ENCODE measurements at regions not wholly inside any gene's neighbourhood (a gene's known extent, or its start where the extent isn't known, plus 50 kb on each side); places are given as distances from the start of the nearest gene placed in this dataset.

DNA sequence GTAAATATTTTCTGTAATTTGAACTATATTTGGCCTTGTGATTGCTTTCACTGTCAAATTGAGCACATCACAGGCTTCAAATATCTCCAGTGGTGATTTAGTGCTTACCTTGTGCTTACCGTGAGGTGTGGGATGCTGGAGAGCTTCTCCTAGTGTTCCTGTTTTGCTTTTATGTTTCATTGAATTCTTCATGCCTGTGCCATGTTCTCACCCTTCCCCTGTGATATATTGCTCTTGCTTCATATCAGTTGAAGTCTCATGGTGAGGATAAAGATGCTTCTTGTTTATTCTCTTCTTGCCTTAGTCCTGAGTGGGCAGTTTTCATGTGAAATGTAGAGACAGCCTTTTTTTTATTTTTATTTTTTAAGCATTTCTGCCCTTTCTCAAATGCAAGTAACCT is 198.0 kb upstream of the PDGFD start:
- no peaks in the 10 kb centered on the region for H3K27me3 ChIP-seq (ENCODE audit: control insufficient read depth in 2 of 2, insufficient read depth in 2 of 2, low read length in 2 of 2)
- ChIA-PET CTCF (ENCODE audit: low intra/inter-chr PET ratio) (no interaction called here), POLR2A (no interaction called here)
- no TSS peak for BruUV-seq (replicated peaks)
- intact Hi-C loops (cut with micrococcal nuclease) (no loop called here), in situ Hi-C loops (cut with MboI) (no loop called here)
- H3K9ac ChIP-seq (ENCODE audit: insufficient read depth in 1 of 2, low read depth in 2 of 2, low read length in 2 of 2) = no peak overlapping the region
- no peaks in the 10 kb centered on the region for H3K36me3 ChIP-seq (ENCODE audit: control insufficient read depth, insufficient read depth, low read length)
- H3K4me3 ChIP-seq = no peak overlapping the region
- H3K9me1 ChIP-seq (ENCODE audit: control insufficient read depth, insufficient read depth, low read length) = no peaks in the 10 kb centered on the region
- no peaks in the 10 kb centered on the region for H3K79me2 ChIP-seq (ENCODE audit: control insufficient read depth, insufficient read depth, low read length)
- TF ChIP-seq PHTF2 (CRISPR knock-in tag; IDR thresholded peaks at IDR 0.05) = no peak
- TF ChIP-seq MAFG (tag; conservative IDR thresholded peaks at IDR 0.05) = no peak
- TF ChIP-seq CBX5 (IDR thresholded peaks at IDR 0.05; ENCODE audit: borderline replicate concordance, low read depth) = no peak
- no peak for TF ChIP-seq SIX5 (IDR thresholded peaks at IDR 0.05; ENCODE audit: borderline replicate concordance in 1 of 2, insufficient read depth in 1 of 2, low read depth in 1 of 2, low read length in 2 of 2)
- no peak for TF ChIP-seq GATA2 (CRISPR knock-in tag; IDR thresholded peaks at IDR 0.05)
- TF ChIP-seq, protein P1, sequence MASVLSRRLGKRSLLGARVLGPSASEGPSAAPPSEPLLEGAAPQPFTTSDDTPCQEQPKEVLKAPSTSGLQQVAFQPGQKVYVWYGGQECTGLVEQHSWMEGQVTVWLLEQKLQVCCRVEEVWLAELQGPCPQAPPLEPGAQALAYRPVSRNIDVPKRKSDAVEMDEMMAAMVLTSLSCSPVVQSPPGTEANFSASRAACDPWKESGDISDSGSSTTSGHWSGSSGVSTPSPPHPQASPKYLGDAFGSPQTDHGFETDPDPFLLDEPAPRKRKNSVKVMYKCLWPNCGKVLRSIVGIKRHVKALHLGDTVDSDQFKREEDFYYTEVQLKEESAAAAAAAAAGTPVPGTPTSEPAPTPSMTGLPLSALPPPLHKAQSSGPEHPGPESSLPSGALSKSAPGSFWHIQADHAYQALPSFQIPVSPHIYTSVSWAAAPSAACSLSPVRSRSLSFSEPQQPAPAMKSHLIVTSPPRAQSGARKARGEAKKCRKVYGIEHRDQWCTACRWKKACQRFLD (CRISPR knock-in tag; IDR thresholded peaks at IDR 0.05) = no peak
- TF ChIP-seq, protein P2, sequence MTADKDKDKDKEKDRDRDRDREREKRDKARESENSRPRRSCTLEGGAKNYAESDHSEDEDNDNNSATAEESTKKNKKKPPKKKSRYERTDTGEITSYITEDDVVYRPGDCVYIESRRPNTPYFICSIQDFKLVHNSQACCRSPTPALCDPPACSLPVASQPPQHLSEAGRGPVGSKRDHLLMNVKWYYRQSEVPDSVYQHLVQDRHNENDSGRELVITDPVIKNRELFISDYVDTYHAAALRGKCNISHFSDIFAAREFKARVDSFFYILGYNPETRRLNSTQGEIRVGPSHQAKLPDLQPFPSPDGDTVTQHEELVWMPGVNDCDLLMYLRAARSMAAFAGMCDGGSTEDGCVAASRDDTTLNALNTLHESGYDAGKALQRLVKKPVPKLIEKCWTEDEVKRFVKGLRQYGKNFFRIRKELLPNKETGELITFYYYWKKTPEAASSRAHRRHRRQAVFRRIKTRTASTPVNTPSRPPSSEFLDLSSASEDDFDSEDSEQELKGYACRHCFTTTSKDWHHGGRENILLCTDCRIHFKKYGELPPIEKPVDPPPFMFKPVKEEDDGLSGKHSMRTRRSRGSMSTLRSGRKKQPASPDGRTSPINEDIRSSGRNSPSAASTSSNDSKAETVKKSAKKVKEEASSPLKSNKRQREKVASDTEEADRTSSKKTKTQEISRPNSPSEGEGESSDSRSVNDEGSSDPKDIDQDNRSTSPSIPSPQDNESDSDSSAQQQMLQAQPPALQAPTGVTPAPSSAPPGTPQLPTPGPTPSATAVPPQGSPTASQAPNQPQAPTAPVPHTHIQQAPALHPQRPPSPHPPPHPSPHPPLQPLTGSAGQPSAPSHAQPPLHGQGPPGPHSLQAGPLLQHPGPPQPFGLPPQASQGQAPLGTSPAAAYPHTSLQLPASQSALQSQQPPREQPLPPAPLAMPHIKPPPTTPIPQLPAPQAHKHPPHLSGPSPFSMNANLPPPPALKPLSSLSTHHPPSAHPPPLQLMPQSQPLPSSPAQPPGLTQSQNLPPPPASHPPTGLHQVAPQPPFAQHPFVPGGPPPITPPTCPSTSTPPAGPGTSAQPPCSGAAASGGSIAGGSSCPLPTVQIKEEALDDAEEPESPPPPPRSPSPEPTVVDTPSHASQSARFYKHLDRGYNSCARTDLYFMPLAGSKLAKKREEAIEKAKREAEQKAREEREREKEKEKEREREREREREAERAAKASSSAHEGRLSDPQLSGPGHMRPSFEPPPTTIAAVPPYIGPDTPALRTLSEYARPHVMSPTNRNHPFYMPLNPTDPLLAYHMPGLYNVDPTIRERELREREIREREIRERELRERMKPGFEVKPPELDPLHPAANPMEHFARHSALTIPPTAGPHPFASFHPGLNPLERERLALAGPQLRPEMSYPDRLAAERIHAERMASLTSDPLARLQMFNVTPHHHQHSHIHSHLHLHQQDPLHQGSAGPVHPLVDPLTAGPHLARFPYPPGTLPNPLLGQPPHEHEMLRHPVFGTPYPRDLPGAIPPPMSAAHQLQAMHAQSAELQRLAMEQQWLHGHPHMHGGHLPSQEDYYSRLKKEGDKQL (CRISPR knock-in tag; IDR thresholded peaks at IDR 0.05; ENCODE audit: borderline replicate concordance) = no peak
- no peak for TF ChIP-seq NFIC (IDR thresholded peaks at IDR 0.05)
- TF ChIP-seq ASH1L (IDR thresholded peaks at IDR 0.05; ENCODE audit: borderline replicate concordance, low read depth, partially characterized antibody) = no peak
- H3K4me2 ChIP-seq (ENCODE audit: insufficient read depth, low read length) = no peak overlapping the region
- no peak overlapping the region for H3K27ac ChIP-seq (ENCODE audit: extremely low read depth, low read depth, low read length)
- ATAC-seq (no peak), DNase-seq (ENCODE audit: extremely low read depth in 1 of 4, low spot score in 3 of 4) (no peak), FAIRE-seq (no peak)
- no peaks in the 10 kb centered on the region; the same call in 1 of the 2 replicates for H3K9me3 ChIP-seq (replicated peaks; ENCODE audit: control insufficient read depth, insufficient read depth, low read depth, low read length)
- whole genome bisulfite sequencing (ENCODE audit: insufficient coverage, low coverage, missing lambda C conversion rate) = 0% methylated on average over 1 of the region's 1 CpG
- no peak overlapping the region for H2AFZ ChIP-seq (ENCODE audit: low read depth, low read length)
- H4K20me1 ChIP-seq (replicated peaks; ENCODE audit: control insufficient read depth, insufficient read depth, low read length) = no peaks in the 10 kb centered on the region
- H3K4me1 ChIP-seq (replicated peaks in 1 of 2; ENCODE audit: control insufficient read depth in 2 of 2, insufficient read depth in 2 of 2, low read length in 2 of 2) = peaks cover 0 to 4% of the 10 kb centered on the region in 2 experiments; a peak in 1 of 5 replicates

All from K562 (cell line).